Adrenal gland (tissue), 5 donors: ENCODE measurements at regions not wholly inside any gene's neighbourhood (a gene's known extent, or its start where the extent isn't known, plus 50 kb on each side); places are given as distances from the start of the nearest gene placed in this dataset.

Experiments used
- CTCF ChIP-seq, 6 experiments: fragments of 450-650 bp in 4 of 6; fragments of 200-600 bp in 2 of 6; sonication (generic) in 1 of 6; IDR thresholded peaks; 1 replicate in 5 of 6; 2 replicates in 1 of 6; pipeline versions ENCODE4 v1.5.1 to v1.8.0; 2016 to 2021; ENCODE audit warnings: antibody characterized with exemption in 6 of 6, mild to moderate bottlenecking in 2 of 6, moderate library complexity in 1 of 6
- POLR2A ChIP-seq, 2 donors: fragments of 450-650 bp; IDR thresholded peaks; one replicate each; pipeline ENCODE4 v1.6.1; 2017; ENCODE audit warnings: antibody characterized with exemption in 2 of 2, mild to moderate bottlenecking in 2 of 2, moderate library complexity in 1 of 2
- donor health status: DM: no; HTN: no; CAD: no.

- TF ChIP-seq CTCF (IDR thresholded peaks at IDR 0.05) (no peak), POLR2A (IDR thresholded peaks at IDR 0.05) (no peak)
These were observed 170.3 kb upstream of the SPRED2 start for GRCh38 chr2:65602603-65603235.
